OCI-LY1 (cell line): ENCODE measurements at regions not wholly inside any gene's neighbourhood (a gene's known extent, or its start where the extent isn't known, plus 50 kb on each side); places are given as distances from the start of the nearest gene placed in this dataset.

Experiments used
- H2AFZ ChIP-seq: fragments of 200-600 bp; sonication (generic), shearing (Covaris generic); 2 replicates; pipeline ENCODE4 v1.6.0; 2014; ENCODE audit warnings: antibody characterized with exemption, mild to moderate bottlenecking, low read length
- H3F3A ChIP-seq: fragments of 200-600 bp; sonication (generic), shearing (Covaris generic); 2 replicates; pipeline ENCODE4 v1.6.0; 2014; ENCODE audit warnings: mild to moderate bottlenecking, antibody characterized with exemption, low read length, moderate library complexity; ENCODE audit not compliant: insufficient read depth
- H3K27ac ChIP-seq: fragments of 200-600 bp; sonication (generic); 2 replicates; pipeline ENCODE4 v1.5.1; 2014; ENCODE audit warnings: low read length, mixed run types, mild to moderate bottlenecking, low read depth; ENCODE audit not compliant: poor library complexity, severe bottlenecking
- H3K27me3 ChIP-seq: fragments of 200-600 bp; sonication (generic); 2 replicates; pipeline ENCODE4 v1.6.0; 2014; ENCODE audit warnings: antibody characterized with exemption, mild to moderate bottlenecking, low read length, moderate library complexity; ENCODE audit not compliant: insufficient read depth
- H3K36me3 ChIP-seq: fragments of 200-600 bp; sonication (generic); 2 replicates; pipeline ENCODE4 v1.6.1; 2014; ENCODE audit warnings: mild to moderate bottlenecking, antibody characterized with exemption, low read length, moderate library complexity, mixed read lengths; ENCODE audit not compliant: insufficient read depth
- H3K4me1 ChIP-seq: fragments of 200-600 bp; sonication (generic); 2 replicates; pipeline ENCODE4 v1.5.1; 2014; ENCODE audit warnings: mild to moderate bottlenecking, low read length, moderate library complexity; ENCODE audit not compliant: insufficient read depth, severe bottlenecking
- H3K4me2 ChIP-seq: fragments of 200-600 bp; sonication (generic), shearing (Covaris generic); 2 replicates; pipeline ENCODE4 v1.6.1; 2014; ENCODE audit warnings: low read length
- H3K4me3 ChIP-seq: fragments of 200-600 bp; sonication (generic); 2 replicates; pipeline ENCODE4 v1.5.1; 2014; ENCODE audit warnings: low read length, low read depth, mild to moderate bottlenecking, mixed read lengths; ENCODE audit not compliant: poor library complexity, severe bottlenecking
- H3K79me2 ChIP-seq: fragments of 200-600 bp; shearing (Covaris generic); 2 replicates; pipeline ENCODE4 v1.6.1; 2016; ENCODE audit warnings: mixed run types, low read length, mixed read lengths; ENCODE audit not compliant: insufficient read depth
- H3K9ac ChIP-seq: fragments of 200-600 bp; sonication (generic), shearing (Covaris generic); 2 replicates; pipeline ENCODE4 v1.6.1; 2014; ENCODE audit warnings: mild to moderate bottlenecking, low read length, mixed read lengths
- H3K9me2 ChIP-seq: fragments of 200-600 bp; sonication (generic), shearing (Covaris generic); 2 replicates; pipeline ENCODE4 v1.6.1; 2014; ENCODE audit warnings: low read depth, mild to moderate bottlenecking, low read length, mixed read lengths
- H3K9me3 ChIP-seq: fragments of 200-600 bp; shearing (Covaris generic); 2 replicates; pipeline ENCODE4 v1.6.1; 2014; ENCODE audit warnings: low read length, mixed read lengths
- H4K20me1 ChIP-seq: fragments of 200-600 bp; sonication (generic), shearing (Covaris generic); 2 replicates; pipeline ENCODE4 v1.6.0; 2016; ENCODE audit warnings: mild to moderate bottlenecking, low read length; ENCODE audit not compliant: insufficient read depth
- EZH2 ChIP-seq: fragments of 200-600 bp; sonication (generic), shearing (Covaris generic); IDR thresholded peaks from 2 replicates; pipeline ENCODE4 v1.8.0; 2017; ENCODE audit warnings: borderline replicate concordance, mixed run types, mild to moderate bottlenecking, antibody characterized with exemption, low read length, moderate library complexity, mixed read lengths
- TF ChIP-seq, protein P1 (sequence below): fragments of 200-600 bp; sonication (generic), shearing (Covaris generic); IDR thresholded peaks from 2 replicates; pipeline ENCODE4 v1.5.1; 2017; ENCODE audit warnings: mild to moderate bottlenecking, antibody characterized with exemption, low read length, moderate library complexity, mixed read lengths

DNA sequence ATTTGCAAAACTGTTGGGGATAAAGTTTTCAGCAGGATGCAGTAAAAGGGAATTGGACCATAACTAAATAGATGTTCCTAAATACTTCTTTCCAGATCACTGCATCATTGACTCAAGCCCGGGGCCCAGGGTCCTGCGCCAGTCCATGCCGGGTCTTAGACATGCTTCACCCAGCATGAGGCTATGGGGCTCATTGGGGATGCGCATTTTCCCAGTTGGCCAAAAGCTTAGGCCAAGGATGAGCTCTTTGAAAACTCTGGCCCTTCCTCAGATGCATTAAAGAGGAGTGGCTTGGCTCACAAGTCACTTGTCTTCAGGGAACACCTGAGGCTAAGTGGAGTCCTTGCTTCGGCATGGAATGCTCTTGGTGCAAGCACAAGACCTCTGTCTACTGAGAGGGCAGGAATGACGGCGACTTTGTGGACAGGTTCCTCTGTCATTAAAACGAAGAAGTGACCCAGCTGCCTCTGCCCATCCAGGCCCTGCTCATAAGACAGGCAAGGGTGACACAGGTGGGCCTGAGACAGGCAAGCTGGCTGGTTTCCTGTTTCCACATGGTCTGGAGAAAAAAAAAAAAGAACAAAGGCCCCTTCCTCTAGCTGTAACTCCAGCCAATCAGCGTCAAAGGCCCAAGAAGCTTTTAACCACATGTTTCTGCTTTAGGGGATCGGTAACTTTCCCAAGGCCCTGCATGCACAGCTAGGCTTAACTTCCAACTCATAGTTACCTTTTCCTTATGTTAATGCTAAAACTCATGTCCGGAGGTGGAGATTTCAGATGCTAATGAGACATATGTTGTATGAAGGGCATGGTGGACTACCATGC, 81.4 kb upstream of the CDH4 start:
- Histone ChIP-seq H3F3A (no peaks in the 10 kb centered on the region), H3K27me3 (no peaks in the 10 kb centered on the region), H3K4me3 (no peak overlapping the region), H3K36me3 (no peaks in the 10 kb centered on the region), H3K79me2 (no peaks in the 10 kb centered on the region), H3K9ac (no peak overlapping the region), H2AFZ (no peak overlapping the region), H3K4me2 (no peak overlapping the region), H4K20me1 (no peaks in the 10 kb centered on the region), H3K27ac (no peak overlapping the region), H3K9me3 (no peaks in the 10 kb centered on the region), H3K9me2 (no peaks in the 10 kb centered on the region), H3K4me1 (no peaks in the 10 kb centered on the region)
- TF ChIP-seq, protein P1, sequence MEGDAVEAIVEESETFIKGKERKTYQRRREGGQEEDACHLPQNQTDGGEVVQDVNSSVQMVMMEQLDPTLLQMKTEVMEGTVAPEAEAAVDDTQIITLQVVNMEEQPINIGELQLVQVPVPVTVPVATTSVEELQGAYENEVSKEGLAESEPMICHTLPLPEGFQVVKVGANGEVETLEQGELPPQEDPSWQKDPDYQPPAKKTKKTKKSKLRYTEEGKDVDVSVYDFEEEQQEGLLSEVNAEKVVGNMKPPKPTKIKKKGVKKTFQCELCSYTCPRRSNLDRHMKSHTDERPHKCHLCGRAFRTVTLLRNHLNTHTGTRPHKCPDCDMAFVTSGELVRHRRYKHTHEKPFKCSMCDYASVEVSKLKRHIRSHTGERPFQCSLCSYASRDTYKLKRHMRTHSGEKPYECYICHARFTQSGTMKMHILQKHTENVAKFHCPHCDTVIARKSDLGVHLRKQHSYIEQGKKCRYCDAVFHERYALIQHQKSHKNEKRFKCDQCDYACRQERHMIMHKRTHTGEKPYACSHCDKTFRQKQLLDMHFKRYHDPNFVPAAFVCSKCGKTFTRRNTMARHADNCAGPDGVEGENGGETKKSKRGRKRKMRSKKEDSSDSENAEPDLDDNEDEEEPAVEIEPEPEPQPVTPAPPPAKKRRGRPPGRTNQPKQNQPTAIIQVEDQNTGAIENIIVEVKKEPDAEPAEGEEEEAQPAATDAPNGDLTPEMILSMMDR = no peak
- TF ChIP-seq EZH2 = no peak

DNA sequence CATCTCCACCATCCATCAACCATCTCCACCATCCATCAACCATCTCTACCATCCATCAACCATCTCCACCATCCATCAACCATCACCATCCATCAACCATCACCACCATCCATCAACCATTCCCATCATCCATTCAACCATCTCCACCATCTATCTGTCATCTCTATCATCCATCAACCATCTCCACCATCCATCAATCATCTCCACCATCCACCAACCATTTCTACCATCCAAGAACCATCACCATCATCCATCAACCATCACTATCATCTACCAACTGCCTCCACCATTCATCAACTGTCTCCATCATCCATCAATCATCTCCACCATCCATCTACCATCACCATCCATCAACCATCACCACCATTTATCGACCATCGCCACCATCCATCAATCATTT, 78.8 kb upstream of the CDH4 start:
- no peaks in the 10 kb centered on the region for H3K9me2 ChIP-seq
- H3K9me3 ChIP-seq = no peaks in the 10 kb centered on the region
- H3K9ac ChIP-seq = no peak overlapping the region
- H3K4me1 ChIP-seq = no peaks in the 10 kb centered on the region
- no peak overlapping the region for H3K4me2 ChIP-seq
- TF ChIP-seq, protein P1 = no peak
- no peak overlapping the region for H3K27ac ChIP-seq
- H3K36me3 ChIP-seq = no peaks in the 10 kb centered on the region
- no peak overlapping the region for H2AFZ ChIP-seq
- H3K79me2 ChIP-seq = no peaks in the 10 kb centered on the region
- no peaks in the 10 kb centered on the region for H3K27me3 ChIP-seq
- H3K4me3 ChIP-seq = no peak overlapping the region
- no peaks in the 10 kb centered on the region for H4K20me1 ChIP-seq
- no peaks in the 10 kb centered on the region for H3F3A ChIP-seq

DNA sequence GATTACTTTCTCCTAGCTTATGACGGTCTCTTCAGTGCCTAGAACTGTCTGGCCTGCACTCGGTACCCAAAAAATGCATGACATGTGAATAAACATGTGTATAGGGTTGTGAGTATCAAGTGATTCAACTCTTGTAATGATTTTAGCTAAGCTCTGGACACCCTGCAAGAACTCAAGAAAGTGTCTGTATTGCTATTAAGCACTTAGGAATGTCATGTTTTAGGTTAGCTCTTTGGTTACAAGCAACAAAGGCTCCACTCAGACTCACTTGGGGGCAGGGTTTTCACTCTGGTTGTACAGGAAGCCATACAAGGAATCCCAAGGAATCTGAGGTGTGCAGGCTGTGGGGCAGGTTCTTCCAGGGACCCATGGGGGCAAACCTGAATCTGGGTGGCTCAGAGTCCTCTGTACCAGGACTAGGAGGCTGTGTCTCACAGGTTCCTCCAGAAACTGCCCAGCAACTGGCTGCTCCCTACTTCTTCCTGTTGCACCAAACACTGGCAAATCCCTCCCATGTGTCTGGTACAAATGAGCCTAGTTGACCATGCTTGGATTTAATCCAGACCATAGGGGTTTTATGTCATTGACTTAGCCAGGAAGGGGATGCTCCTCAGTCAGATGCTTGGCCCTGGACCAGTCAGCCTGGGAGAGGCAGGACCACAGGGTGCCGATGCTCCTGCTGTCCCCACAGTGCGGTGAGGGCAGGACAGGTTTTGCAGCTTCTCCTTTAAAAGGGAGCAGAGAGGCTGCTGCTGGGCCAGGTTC, 77.9 kb upstream of the CDH4 start:
- Histone ChIP-seq H3K4me3 (no peak overlapping the region), H3K9me3 (no peaks in the 10 kb centered on the region), H3K27ac (no peak overlapping the region), H3K27me3 (no peaks in the 10 kb centered on the region), H3K4me2 (no peak overlapping the region), H3K79me2 (no peaks in the 10 kb centered on the region), H4K20me1 (no peaks in the 10 kb centered on the region), H2AFZ (no peak overlapping the region), H3K9ac (no peak overlapping the region), H3F3A (no peaks in the 10 kb centered on the region), H3K36me3 (no peaks in the 10 kb centered on the region), H3K4me1 (no peaks in the 10 kb centered on the region), H3K9me2 (no peaks in the 10 kb centered on the region)
- TF ChIP-seq EZH2 = no peak
- TF ChIP-seq, protein P1 = no peak
